A673 (cell line): ENCODE measurements at regions not wholly inside any gene's neighbourhood (a gene's known extent, or its start where the extent isn't known, plus 50 kb on each side); places are given as distances from the start of the nearest gene placed in this dataset.

Source experiments
- BruUV-seq: library from RNA; stranded (reverse); fragments of 400-500 nt; replicated peaks from 2 replicates; lab custom pipeline; 2021; lab: Mats Ljungman, UMichigan
- CTCF ChIA-PET: fragments of 300-600 bp; sonication (Branson Sonifier 250); formaldehyde crosslinking; loops from one replicate; lab custom pipeline; 2022; ENCODE audit warnings: antibody characterized with exemption; lab: Charles Lee
- POLR2A ChIA-PET: fragments of 300-600 bp; sonication (Branson Sonifier 250); formaldehyde crosslinking; loops from one replicate; lab custom pipeline; 2022; ENCODE audit warnings: antibody characterized with exemption; ENCODE audit not compliant: low non-redundant PET; lab: Charles Lee
- DNase-seq: peaks from one replicate; pipeline ENCODE4 v3.0.0-alpha.2; 2015; ENCODE audit warnings: low spot score
- H3K27ac ChIP-seq: fragments of 200-600 bp; sonication (generic); 2 replicates; pipeline ENCODE4 v1.5.1; 2016; ENCODE audit warnings: mixed run types, low read depth, mild to moderate bottlenecking, mixed read lengths, antibody characterized with exemption, low read length; ENCODE audit not compliant: poor library complexity, severe bottlenecking
- H3K27me3 ChIP-seq: fragments of 200-600 bp; sonication (generic); replicated peaks from 2 replicates; pipeline ENCODE4 v1.6.1; 2017; ENCODE audit warnings: mixed run types, low read depth, mild to moderate bottlenecking, mixed read lengths, antibody characterized with exemption, low read length; ENCODE audit not compliant: insufficient read depth, poor library complexity
- H3K36me3 ChIP-seq: fragments of 200-600 bp; sonication (generic); 2 replicates; pipeline ENCODE4 v1.6.1; 2016; ENCODE audit warnings: mixed run types, mild to moderate bottlenecking, mixed read lengths, antibody characterized with exemption, low read length; ENCODE audit not compliant: insufficient read depth, poor library complexity, severe bottlenecking
- H3K4me1 ChIP-seq: fragments of 200-600 bp; sonication (generic); 2 replicates; pipeline ENCODE4 v1.6.1; 2017; ENCODE audit warnings: mixed run types, mild to moderate bottlenecking, mixed read lengths, antibody characterized with exemption, low read length; ENCODE audit not compliant: insufficient read depth, poor library complexity, severe bottlenecking
- H3K4me3 ChIP-seq: fragments of 200-600 bp; sonication (generic); 2 replicates; pipeline ENCODE4 v1.5.1; 2016; ENCODE audit warnings: low read depth, mixed run types, mild to moderate bottlenecking, mixed read lengths, low read length; ENCODE audit not compliant: poor library complexity, severe bottlenecking
- H3K9me3 ChIP-seq: fragments of 200-600 bp; sonication (generic); 2 replicates; pipeline ENCODE4 v1.6.1; 2016; ENCODE audit warnings: mixed run types, low read depth, mild to moderate bottlenecking, mixed read lengths, antibody characterized with exemption, low read length; ENCODE audit not compliant: poor library complexity, severe bottlenecking
- CTCF ChIP-seq: fragments of 300-800, 200-600 bp; sonication (generic); conservative IDR thresholded peaks from 2 replicates; pipeline ENCODE4 v1.5.1; 2017; ENCODE audit warnings: low read depth, mild to moderate bottlenecking, antibody characterized with exemption, low read length, moderate library complexity, mixed read lengths
- EZH2 ChIP-seq: fragments of 200-600 bp; sonication (generic); IDR thresholded peaks from 2 replicates; pipeline ENCODE4 v1.6.1; 2017; ENCODE audit warnings: borderline replicate concordance, low read depth, mild to moderate bottlenecking, mixed read lengths, antibody characterized with exemption, low read length; ENCODE audit not compliant: poor library complexity, severe bottlenecking
- intact Hi-C: fragments of 100-400 bp; cut with micrococcal nuclease; formaldehyde crosslinking; loops from one replicate; pipeline ENCODE4 v1.10.0; 2022; ENCODE audit not compliant: unreplicated experiment

GRCh38 chr2:228283491-228284171 lies 102.1 kb upstream of the SPHKAP start:
- H3K4me1 ChIP-seq, result no peaks in the 10 kb centered on the region
- no peaks in the 10 kb centered on the region for H3K9me3 ChIP-seq
- intact Hi-C loops, result no loop called here
- no TSS peak for BruUV-seq
- POLR2A ChIA-PET, result no interaction called here
- no peak overlapping the region for H3K4me3 ChIP-seq
- no peaks in the 10 kb centered on the region for H3K27me3 ChIP-seq
- TF ChIP-seq CTCF, result no peak
- no peak for TF ChIP-seq EZH2
- no peak overlapping the region for H3K27ac ChIP-seq
- CTCF ChIA-PET, result no interaction called here
- no peak for DNase-seq
- H3K36me3 ChIP-seq, result no peaks in the 10 kb centered on the region

- H3K27me3 ChIP-seq, result no peaks in the 10 kb centered on the region
- no peak overlapping the region for H3K27ac ChIP-seq
- ChIA-PET CTCF (no interaction called here), POLR2A (no interaction called here)
- H3K4me1 ChIP-seq, result no peaks in the 10 kb centered on the region
- no peaks in the 10 kb centered on the region for H3K36me3 ChIP-seq
- intact Hi-C loops, result no loop called here
- no TSS peak for BruUV-seq
- DNase-seq, result no peak
- H3K9me3 ChIP-seq, result no peaks in the 10 kb centered on the region
- TF ChIP-seq CTCF (no peak), EZH2 (no peak)
- H3K4me3 ChIP-seq, result no peak overlapping the region
These were observed 100.9 kb upstream of the SPHKAP start for GRCh38 chr2:228282376-228282775.

- TF ChIP-seq EZH2, result no peak
- no peak for TF ChIP-seq CTCF
- BruUV-seq, result no TSS peak
These were observed 91.7 kb upstream of the SPHKAP start for GRCh38 chr2:228273159-228273558.

More at GRCh38 chr2:228273159-228273558, 91.7 kb upstream of the SPHKAP start:
- Histone ChIP-seq H3K27me3 (no peaks in the 10 kb centered on the region), H3K4me1 (peaks cover 11% of the 10 kb centered on the region), H3K36me3 (no peaks in the 10 kb centered on the region), H3K27ac (no peak overlapping the region), H3K9me3 (no peaks in the 10 kb centered on the region), H3K4me3 (no peak overlapping the region)
- POLR2A ChIA-PET, result no interaction called here
- DNase-seq, result no peak
- CTCF ChIA-PET, result no interaction called here
- intact Hi-C loops, result no loop called here
